ENCODE measurements at regions not wholly inside any gene's neighbourhood (a gene's known extent, or its start where the extent isn't known, plus 50 kb on each side); places are given as distances from the start of the nearest gene placed in this dataset.

- TF ChIP-seq POLR2A (IDR thresholded peaks at IDR 0.05; ENCODE audit: low read length) = no peak
- no peak for TF ChIP-seq GATA1 (IDR thresholded peaks at IDR 0.05; ENCODE audit: low read depth, low read length)
Observed at GRCh38 chr5:6236170-6236793, 142.1 kb downstream of the MED10 start.

All from erythroblast (primary cell).